ENCODE measurements at regions not wholly inside any gene's neighbourhood (a gene's known extent, or its start where the extent isn't known, plus 50 kb on each side); places are given as distances from the start of the nearest gene placed in this dataset.
"Not testable (repeated sequence)": the region's sequence is repeated elsewhere in the genome, so short reads cannot be mapped to it uniquely, and the experiment has no call there.

- H3K4me1 ChIP-seq = peaks cover 16% of the 10 kb centered on the region
- no peak for DNase-seq
- H3K4me3 ChIP-seq = no peak overlapping the region
- TF ChIP-seq CTCF (IDR thresholded peaks at IDR 0.05) = no peak
- TF ChIP-seq POLR2A (IDR thresholded peaks at IDR 0.05) = no peak
- WGBS, 2 donors = 92 to 95% methylated on average over 4 of the region's 4 CpGs
- intact Hi-C loops (cut with DNase I; ENCODE audit: low total_unique reads) = no loop called here
- H3K27me3 ChIP-seq = no peaks in the 10 kb centered on the region
- no peaks in the 10 kb centered on the region for H3K9me3 ChIP-seq
- H3K27ac ChIP-seq = no peak overlapping the region
- H3K36me3 ChIP-seq (ENCODE audit: low read depth, missing control alignments) = no peaks in the 10 kb centered on the region
Observed at GRCh38 chr5:91315701-91316100, 67.4 kb downstream of the ARRDC3 start.

DNA sequence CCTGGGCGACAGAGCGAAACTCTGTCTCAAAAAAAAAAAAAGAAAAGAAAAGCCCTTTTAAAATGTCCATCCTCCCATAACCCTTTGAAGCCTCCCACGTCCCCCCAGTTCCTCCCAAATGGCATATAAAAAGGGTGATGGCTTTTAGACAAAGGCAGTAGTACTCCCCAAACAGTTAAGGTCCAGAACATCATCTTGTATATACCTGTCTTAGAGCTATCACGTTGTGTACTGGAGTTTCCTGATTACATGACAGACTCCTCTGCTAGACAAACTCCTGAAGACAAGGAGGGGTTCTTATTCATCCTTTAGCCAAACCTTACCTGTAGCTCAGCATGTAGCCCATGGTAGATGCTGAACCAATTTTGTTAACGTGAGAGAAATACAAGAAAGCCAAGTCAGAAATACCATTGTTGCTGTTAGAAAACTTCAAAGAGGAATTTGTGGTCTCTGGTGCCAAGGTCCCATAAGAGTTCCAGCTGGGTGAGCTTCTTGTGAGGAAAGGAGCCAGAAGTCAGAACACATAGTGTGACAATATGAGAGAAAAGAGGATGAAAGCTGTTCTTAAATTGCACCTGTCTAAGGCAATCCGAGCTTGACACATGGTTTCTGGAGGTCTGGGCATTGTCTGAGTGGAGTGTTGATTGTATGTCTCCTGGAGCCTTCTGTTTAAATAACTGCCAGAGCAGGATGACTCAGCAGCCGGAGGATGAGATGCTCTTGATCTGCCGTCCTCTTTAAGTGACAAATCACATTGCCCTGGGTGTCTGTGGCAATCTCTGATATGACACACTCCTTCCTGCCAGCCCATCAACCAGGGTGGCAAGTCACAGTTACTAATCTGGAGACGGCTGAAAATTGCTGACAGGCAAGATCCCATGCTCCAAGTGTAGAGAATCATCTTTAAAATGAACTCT lies 69.1 kb downstream of the ARRDC3 start:
- Histone ChIP-seq H3K4me1 (peaks cover 16% of the 10 kb centered on the region), H3K27ac (no peak overlapping the region), H3K36me3 (ENCODE audit: low read depth, missing control alignments) (no peaks in the 10 kb centered on the region), H3K9me3 (no peaks in the 10 kb centered on the region), H3K4me3 (no peak overlapping the region), H3K27me3 (no peaks in the 10 kb centered on the region)
- WGBS, 2 donors = 55 to 62% methylated on average over 9 of the region's 9 CpGs
- DNase-seq = peak; percentile 68
- intact Hi-C loops (cut with DNase I; ENCODE audit: low total_unique reads) = no loop called here
- TF ChIP-seq POLR2A (IDR thresholded peaks at IDR 0.05) (no peak), CTCF (IDR thresholded peaks at IDR 0.05) (no peak)

- intact Hi-C loops (cut with DNase I; ENCODE audit: low total_unique reads) = no loop called here
- 52 to 57% methylated on average over 1 of the region's 1 CpG for WGBS, 2 donors
Observed at GRCh38 chr5:91312698-91313097, 70.4 kb downstream of the ARRDC3 start.

GRCh38 chr5:91311697-91312501 lies 71.2 kb downstream of the ARRDC3 start:
- intact Hi-C loops (cut with DNase I; ENCODE audit: low total_unique reads) = no loop called here
- peak overlapping the region in 1 of 2 donors; percentile 37 for H3K27ac ChIP-seq
- DNase-seq = peak; percentile 61
- TF ChIP-seq CTCF (IDR thresholded peaks at IDR 0.05) = no peak
- TF ChIP-seq POLR2A (IDR thresholded peaks at IDR 0.05) = no peak
- H3K4me3 ChIP-seq = no peak overlapping the region
- H3K27me3 ChIP-seq = no peaks in the 10 kb centered on the region
- H3K36me3 ChIP-seq (ENCODE audit: low read depth, missing control alignments) = no peaks in the 10 kb centered on the region
- WGBS, 2 donors = 50 to 55% methylated on average over 11 of the region's 11 CpGs
- H3K4me1 ChIP-seq = peaks cover 16% of the 10 kb centered on the region
- H3K9me3 ChIP-seq = no peaks in the 10 kb centered on the region

More at GRCh38 chr5:91312698-91313097, 70.4 kb downstream of the ARRDC3 start:
- no peak for DNase-seq
- Histone ChIP-seq H3K9me3 (no peaks in the 10 kb centered on the region), H3K4me1 (peaks cover 16% of the 10 kb centered on the region), H3K36me3 (ENCODE audit: low read depth, missing control alignments) (no peaks in the 10 kb centered on the region), H3K4me3 (no peak overlapping the region), H3K27ac (peak overlapping the region in 1 of 2 donors; percentile 37), H3K27me3 (no peaks in the 10 kb centered on the region)
- TF ChIP-seq POLR2A (IDR thresholded peaks at IDR 0.05) = no peak

DNA sequence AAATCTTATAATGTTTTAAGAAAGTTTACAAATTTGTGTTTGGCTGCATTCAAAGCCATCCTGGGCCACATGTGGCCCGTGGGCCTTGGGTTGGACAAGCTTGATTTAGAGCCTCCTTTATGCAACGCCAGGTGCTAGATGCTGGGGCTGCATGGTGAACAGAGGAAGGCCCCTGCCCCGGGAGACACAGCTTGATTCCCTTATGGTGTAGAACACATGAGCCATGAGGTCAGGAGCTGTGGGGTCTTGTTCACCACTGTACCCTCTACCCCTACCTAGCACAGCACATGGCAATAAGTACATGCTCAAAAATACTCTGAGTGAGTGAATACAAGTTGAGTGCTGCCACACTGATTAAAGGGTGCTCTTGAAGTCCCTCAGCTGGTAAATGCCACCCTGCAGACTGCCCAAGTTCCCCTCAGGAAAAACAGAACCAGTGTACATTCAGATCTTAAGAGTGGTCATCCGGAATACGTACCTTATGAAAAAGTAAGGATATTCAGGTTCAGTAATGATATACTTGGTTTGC lies 71.9 kb downstream of the ARRDC3 start:
- WGBS, 2 donors = 74 to 86% methylated on average over 5 of the region's 5 CpGs

DNA sequence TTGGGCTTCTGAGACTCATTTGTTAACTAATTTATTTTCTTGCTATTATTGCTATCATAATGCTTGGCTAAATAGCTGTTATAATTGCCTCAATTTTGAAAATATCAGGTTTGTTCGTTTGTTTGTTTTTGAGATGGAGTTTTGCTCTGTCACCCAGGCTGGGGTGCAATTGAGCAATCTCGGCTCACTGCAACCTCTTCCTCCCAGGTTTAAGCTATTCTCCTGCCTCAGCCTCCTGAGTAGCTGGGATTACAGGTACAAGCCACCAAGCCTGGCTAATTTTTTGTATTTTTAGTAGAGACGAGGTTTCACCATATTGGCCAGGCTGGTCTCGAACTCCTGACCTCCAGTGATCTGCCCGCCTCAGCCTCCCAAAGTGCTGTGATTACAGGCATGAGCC lies 75.0 kb downstream of the ARRDC3 start:
- WGBS, 2 donors = 88 to 91% methylated on average over 5 of the region's 5 CpGs
- intact Hi-C loops (cut with DNase I; ENCODE audit: low total_unique reads); H3K27ac ChIP-seq: not testable (repeated sequence)

More for the DNA sequence above, 71.9 kb downstream of the ARRDC3 start:
- no peak for DNase-seq
- H3K27me3 ChIP-seq = no peaks in the 10 kb centered on the region
- no peaks in the 10 kb centered on the region for H3K9me3 ChIP-seq
- H3K27ac ChIP-seq = peak overlapping the region in 1 of 2 donors; percentile 37
- H3K4me1 ChIP-seq = peaks cover 16% of the 10 kb centered on the region
- intact Hi-C loops (cut with DNase I; ENCODE audit: low total_unique reads) = no loop called here
- no peaks in the 10 kb centered on the region for H3K36me3 ChIP-seq (ENCODE audit: low read depth, missing control alignments)
- TF ChIP-seq CTCF (IDR thresholded peaks at IDR 0.05) = no peak
- H3K4me3 ChIP-seq = no peak overlapping the region

More for the DNA sequence above, 75.0 kb downstream of the ARRDC3 start:
- not testable (repeated sequence) for H3K36me3 ChIP-seq (ENCODE audit: low read depth, missing control alignments); H3K4me3 ChIP-seq; H3K4me1 ChIP-seq; DNase-seq; H3K9me3 ChIP-seq; H3K27me3 ChIP-seq
